ENCODE measurements at regions not wholly inside any gene's neighbourhood (a gene's known extent, or its start where the extent isn't known, plus 50 kb on each side); places are given as distances from the start of the nearest gene placed in this dataset.
"Not testable (repeated sequence)": the region's sequence is repeated elsewhere in the genome, so short reads cannot be mapped to it uniquely, and the experiment has no call there.

GRCh38 chr3:94614192-94614591 lies 551.3 kb downstream of the NSUN3 start:
- DNase-seq = no peak

GRCh38 chr3:94615275-94616065 lies 552.6 kb downstream of the NSUN3 start:
- DNase-seq = no peak

GRCh38 chr3:94616833-94617232 lies 554.0 kb downstream of the NSUN3 start:
- no peak for DNase-seq

- no peak for DNase-seq
Measured at GRCh38 chr3:94617312-94617711, 554.5 kb downstream of the NSUN3 start.

- no peak for DNase-seq
Measured at GRCh38 chr3:94619643-94620042, 556.8 kb downstream of the NSUN3 start.

GRCh38 chr3:94626573-94626972 lies 563.7 kb downstream of the NSUN3 start:
- DNase-seq = no peak

- DNase-seq = no peak
Measured at GRCh38 chr3:94627689-94628088, 564.8 kb downstream of the NSUN3 start.

GRCh38 chr3:94643400-94643799 lies 580.5 kb downstream of the NSUN3 start:
- no peak for DNase-seq

GRCh38 chr3:94645790-94646189 lies 582.9 kb downstream of the NSUN3 start:
- DNase-seq = no peak

- DNase-seq = no peak
Measured at GRCh38 chr3:94647131-94647530, 584.3 kb downstream of the NSUN3 start.

- not testable (repeated sequence) for DNase-seq
Measured at GRCh38 chr3:94648270-94649180, 585.7 kb downstream of the NSUN3 start.

- no peak for DNase-seq
Measured at GRCh38 chr3:94654096-94654495, 591.2 kb downstream of the NSUN3 start.

- no peak for DNase-seq
Measured at GRCh38 chr3:94665922-94666321, 603.1 kb downstream of the NSUN3 start.

- no peak for DNase-seq
Measured at GRCh38 chr3:94671078-94671477, 608.2 kb downstream of the NSUN3 start.

- DNase-seq = no peak
Measured at GRCh38 chr3:94673876-94674275, 611.0 kb downstream of the NSUN3 start.

- DNase-seq = no peak
Measured at GRCh38 chr3:94686208-94686607, 623.3 kb downstream of the NSUN3 start.

GRCh38 chr3:94693997-94694640 lies 631.3 kb downstream of the NSUN3 start:
- no peak for DNase-seq

GRCh38 chr3:94694894-94695293 lies 632.0 kb downstream of the NSUN3 start:
- DNase-seq = no peak

GRCh38 chr3:94704467-94704866 lies 641.6 kb downstream of the NSUN3 start:
- no peak for DNase-seq

- DNase-seq = no peak
Measured at GRCh38 chr3:94709249-94709902, 646.5 kb downstream of the NSUN3 start.

- DNase-seq = no peak
Measured at GRCh38 chr3:94714194-94714593, 651.3 kb downstream of the NSUN3 start.

GRCh38 chr3:94716326-94717018 lies 653.6 kb downstream of the NSUN3 start:
- no peak for DNase-seq

All from NCI-H1694 (cell line).